ENCODE measurements at regions not wholly inside any gene's neighbourhood (a gene's known extent, or its start where the extent isn't known, plus 50 kb on each side); places are given as distances from the start of the nearest gene placed in this dataset.
"Not testable (repeated sequence)": the region's sequence is repeated elsewhere in the genome, so short reads cannot be mapped to it uniquely, and the experiment has no call there.

DNA sequence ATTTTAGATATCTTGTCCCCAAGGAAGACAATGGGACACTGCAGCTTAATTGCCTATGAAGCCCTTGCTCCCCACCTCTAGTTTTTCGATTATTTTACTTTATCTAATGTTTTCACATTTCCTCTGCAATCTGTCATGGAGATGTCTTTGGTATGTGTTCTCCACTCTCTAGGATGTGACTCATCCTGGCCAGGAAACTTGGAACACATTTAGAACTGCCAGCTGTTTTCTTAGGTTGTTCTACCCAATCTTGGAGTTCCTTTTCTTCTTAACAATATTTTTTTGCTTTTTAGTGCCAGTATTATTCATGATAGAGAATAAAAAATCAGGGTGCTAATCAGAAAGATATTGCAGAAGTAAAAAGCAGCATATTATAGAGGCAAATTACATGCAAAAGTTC lies 101.7 kb upstream of the CLEC14A start:
- no peak for DNase-seq (ENCODE audit: extremely low read depth in 1 of 2, low read depth in 1 of 2)

DNA sequence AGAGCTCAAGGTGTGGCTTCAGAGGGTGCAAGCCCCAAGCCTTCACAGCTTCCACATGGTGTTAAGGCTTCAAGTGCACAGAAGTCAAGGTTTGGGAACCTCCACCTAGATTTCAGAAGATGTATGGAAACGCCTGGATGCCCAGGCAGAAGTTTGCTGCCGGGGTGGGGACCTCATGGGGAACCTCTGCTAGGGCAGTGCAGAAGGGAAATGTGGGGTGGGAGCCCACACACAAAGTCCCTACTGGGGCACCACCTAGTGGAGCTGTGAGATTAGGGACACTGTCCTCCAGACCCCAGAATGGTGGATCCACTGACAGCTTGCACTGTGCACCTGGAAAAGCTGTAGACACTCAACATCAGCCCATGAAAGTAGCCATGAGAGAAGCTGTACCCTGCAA lies 99.6 kb upstream of the CLEC14A start:
- DNase-seq (ENCODE audit: extremely low read depth in 1 of 2, low read depth in 1 of 2), result not testable (repeated sequence)

DNA sequence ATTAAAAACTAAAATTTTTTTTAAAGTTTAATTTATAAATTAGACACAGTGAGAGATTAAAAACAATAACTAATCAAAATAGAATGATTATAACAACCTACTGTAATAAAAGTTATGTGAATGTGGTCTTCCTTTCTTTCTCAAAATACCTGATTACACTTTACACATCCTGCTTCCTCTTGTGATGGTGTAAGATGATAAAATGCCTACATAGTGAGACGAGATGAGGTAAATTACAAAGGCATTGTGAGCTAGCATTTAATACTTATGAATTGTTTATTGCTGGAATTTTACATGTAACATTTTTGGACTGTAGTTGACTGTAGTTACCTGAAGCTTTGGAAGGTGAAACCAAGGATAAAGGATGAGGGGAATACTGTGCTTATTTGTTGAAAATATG lies 94.2 kb upstream of the CLEC14A start:
- no peak for DNase-seq (ENCODE audit: extremely low read depth in 1 of 2, low read depth in 1 of 2)

DNA sequence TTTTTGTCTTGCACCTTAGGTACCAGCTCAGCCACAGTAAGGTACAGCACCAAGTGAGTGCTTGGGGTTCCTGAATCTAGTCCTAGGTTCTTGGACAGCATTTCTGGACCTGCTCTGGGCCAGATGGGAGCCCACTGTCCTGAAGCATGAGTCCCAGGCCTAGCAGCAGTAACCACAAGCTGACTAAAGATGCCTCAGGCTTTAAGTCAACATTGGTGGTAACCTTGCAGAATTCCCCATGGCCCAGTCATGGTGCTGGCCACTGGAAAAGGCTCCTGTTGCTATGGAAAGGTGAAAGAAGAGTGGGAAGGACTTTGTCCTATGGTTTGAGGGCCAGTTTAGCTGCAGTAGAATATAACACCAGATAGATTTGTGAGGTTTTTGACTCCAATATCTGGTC lies 86.9 kb upstream of the CLEC14A start:
- DNase-seq (ENCODE audit: extremely low read depth in 1 of 2, low read depth in 1 of 2), result no peak

DNA sequence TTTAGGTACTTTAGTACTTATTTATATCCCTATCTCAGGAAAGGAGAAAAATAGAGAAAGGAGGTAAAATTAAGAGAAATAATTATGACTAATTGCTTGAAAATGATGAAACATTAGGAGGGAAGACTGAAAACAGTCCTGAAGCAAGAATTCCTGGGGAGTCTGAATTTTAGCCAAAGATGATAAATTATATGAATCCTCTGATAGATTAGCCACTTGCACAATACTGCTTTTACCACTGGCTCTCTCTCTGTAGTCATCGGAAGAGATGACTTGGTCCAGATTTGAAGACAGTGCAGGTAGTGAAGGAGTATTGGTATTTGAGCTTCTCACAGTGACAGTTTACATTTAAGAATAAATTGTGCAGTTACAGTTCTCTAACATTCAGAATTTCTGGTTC lies 83.8 kb upstream of the CLEC14A start:
- DNase-seq (ENCODE audit: extremely low read depth in 1 of 2, low read depth in 1 of 2), result no peak

DNA sequence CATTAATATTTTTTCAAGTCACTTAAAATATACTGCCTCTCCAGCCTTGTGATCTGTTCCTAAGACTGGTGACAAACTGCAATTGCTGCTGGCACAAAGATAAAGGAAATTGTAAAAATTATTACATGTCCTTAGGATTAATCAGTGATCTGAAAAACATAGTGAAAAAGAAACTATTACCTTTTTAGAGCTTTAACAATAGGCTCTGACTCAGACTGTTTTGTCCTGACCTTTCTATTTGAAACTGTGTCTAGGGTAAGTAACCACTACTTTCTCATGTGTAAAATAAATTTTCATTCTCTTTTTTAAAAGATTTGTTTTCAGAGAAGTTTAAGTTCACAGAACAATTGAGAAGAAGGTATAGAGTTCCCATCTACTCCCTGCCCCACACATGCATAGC lies 80.4 kb upstream of the CLEC14A start:
- DNase-seq (ENCODE audit: extremely low read depth in 1 of 2, low read depth in 1 of 2), result no peak

DNA sequence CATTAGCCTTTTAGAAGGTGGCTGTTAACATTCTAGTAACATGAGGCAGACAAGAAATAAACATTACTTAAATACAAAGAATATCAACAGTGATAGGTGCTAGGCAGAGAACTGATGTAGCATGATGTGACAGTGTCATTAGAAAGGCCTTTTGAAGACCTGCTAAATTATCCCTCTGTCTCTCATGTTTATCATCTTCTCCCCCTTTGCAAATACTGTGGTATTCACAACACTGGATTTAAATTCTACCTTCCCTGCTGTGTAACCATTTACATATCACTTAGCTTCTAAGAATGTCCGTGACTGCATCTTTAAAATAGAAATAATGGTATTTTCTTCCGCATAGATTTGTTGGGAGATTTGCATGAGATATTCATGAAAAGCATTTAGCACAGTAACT lies 74.4 kb upstream of the CLEC14A start:
- DNase-seq (ENCODE audit: extremely low read depth in 1 of 2, low read depth in 1 of 2), result no peak

DNA sequence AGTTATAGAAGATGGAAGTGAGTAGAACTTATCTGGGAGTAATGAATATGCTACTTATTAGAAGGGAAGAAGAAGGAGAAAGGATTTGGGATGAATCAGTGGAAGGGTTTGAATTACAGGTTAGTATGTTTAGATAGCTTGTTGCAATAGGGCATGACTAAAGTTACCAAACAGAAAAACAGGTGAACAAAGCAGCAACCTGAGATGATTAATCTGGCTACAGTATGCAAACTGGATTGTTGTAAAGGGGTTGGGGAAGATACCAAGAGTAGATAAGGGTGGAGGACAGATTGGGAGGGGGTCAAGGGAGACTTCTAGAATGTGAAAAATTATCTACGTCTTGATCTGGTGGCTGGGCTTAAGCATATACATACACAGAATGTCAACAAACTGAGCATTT lies 73.4 kb upstream of the CLEC14A start:
- DNase-seq (ENCODE audit: extremely low read depth in 1 of 2, low read depth in 1 of 2), result no peak

DNA sequence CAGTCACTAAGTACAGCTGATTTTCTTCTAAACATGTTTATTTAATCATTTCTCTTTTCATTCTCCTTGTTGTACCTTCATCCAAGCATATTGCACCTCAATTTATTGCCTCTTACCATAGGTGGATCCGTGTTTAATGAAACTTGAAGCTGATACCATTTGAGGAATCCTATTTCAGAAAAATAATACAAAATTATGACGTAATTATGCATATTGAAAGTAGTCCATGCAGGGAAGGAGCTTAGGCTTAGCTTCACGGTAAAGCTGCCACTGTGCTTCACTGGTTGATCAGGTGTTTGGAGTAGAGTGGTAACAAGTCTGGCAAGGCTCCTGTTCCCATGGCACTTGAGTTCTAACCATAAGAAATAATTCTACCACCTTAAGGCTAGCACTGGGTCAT lies 61.0 kb upstream of the CLEC14A start:
- no peak for DNase-seq (ENCODE audit: extremely low read depth in 1 of 2, low read depth in 1 of 2)

DNA sequence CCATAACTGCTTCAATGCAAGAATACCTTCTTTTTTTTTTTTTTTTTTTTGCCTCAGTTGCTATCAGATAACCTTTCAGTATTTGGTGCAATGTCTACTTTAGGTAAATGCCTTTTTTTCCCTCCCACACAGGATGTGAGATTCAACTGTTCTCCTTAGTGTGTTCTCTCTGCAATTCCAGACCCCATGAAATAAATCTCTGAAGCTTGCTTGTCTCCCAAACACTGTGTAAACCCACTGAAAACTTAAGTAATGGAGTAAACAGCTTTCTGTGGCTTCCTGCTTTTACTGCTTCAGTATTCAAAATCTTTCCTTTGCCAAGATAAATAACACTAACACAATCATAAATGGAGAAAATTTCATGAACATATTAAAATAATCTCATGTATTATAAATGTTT lies 55.8 kb upstream of the CLEC14A start:
- DNase-seq (ENCODE audit: extremely low read depth in 1 of 2, low read depth in 1 of 2), result no peak

DNA sequence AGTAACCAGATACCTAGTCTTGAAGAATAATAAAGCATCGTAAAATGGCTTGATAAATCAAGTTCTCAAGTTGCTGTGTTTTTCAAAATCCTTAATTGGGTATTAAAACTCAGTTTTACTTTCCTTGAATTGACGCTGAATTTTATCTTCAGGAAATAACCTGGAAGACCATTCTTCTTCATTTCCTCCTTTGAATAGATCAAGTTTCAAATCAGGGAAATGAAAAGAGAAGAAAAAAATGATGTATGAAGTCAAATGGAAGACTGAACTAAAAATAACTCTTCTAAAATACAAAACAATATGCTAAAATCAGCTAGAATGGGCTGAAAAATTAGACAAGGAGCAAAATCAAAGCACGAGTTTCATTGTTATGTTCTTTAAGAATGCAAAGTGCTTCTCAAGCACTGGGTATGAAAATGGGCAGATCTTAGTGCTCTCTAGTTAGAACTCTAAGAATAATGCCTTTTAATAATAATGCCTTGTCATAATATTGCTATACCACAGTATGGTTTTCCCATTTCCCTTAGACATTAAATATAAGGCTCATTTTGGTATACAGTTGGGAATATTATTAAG lies 54.6 kb upstream of the CLEC14A start:
- DNase-seq (ENCODE audit: extremely low read depth in 1 of 2, low read depth in 1 of 2), result no peak

DNA sequence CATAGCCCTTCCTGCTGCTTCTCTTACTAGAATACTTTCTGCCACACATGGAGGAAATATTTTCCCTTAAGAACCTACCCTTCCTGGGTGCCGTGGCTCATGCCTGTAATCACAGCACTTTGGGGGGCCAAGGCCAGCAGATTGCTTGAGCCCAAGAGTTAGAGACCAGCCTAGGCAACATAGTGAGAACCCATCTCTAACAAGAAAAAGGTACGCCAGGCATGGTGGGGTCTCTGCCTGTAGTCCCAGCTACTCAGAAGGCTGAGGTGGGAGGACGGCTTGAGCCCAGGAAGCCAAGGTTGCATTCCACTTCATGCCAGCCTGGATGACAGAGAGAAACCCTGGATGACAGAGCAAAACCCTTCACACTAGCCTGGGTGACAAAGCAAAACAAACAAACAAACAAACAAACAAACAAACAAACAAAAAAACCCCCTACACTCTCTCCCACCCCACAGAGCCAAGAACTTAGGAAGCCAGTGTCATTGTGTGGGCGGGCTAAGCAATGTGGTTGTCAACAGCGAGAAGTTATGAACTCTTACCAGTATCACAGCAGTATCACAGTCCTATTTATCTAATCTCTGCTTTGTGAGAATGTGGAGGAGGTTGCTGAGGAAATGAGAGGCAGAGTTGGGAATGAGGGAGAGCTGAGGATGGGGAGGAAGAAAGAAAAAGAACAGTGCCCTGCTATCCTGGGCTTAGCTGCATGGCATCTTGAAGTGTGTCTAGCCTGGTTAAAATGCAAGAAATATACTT lies 53.8 kb upstream of the CLEC14A start:
- DNase-seq (ENCODE audit: extremely low read depth in 1 of 2, low read depth in 1 of 2), result no peak
